ENCODE measurements at regions not wholly inside any gene's neighbourhood (a gene's known extent, or its start where the extent isn't known, plus 50 kb on each side); places are given as distances from the start of the nearest gene placed in this dataset.

DNA sequence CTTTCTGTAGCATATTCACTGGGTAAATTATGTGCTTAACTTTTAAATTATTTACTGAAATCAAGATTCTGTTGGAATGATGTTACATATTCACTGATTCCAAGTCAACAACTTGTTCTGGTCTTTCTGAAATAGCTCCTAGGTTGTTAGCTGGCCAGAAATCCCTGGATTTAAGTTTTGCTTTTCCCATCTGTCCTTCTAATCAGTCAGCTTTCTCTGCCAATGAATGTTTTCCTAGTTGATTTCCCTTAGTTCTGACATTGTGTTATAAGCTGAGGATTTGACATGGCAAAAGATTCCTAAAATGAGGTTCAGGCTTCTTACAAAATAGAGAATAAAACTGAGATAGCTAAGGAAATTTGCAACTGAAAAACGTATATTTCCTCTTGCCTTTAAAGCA, 1479.6 kb downstream of the MRPL39 start:
- no peak overlapping the region for H3K4me2 ChIP-seq (ENCODE audit: low read depth, low read length)
- no peaks in the 10 kb centered on the region for H3K79me2 ChIP-seq (ENCODE audit: low read length)
- H4K20me1 ChIP-seq (ENCODE audit: insufficient read depth, low read length) = no peaks in the 10 kb centered on the region
- H3K36me3 ChIP-seq (replicated peaks; ENCODE audit: insufficient read depth, low read length) = no peaks in the 10 kb centered on the region
- H3K9me2 ChIP-seq (replicated peaks; ENCODE audit: insufficient read depth, low read length) = no peaks in the 10 kb centered on the region
- H3K27me3 ChIP-seq (replicated peaks; ENCODE audit: insufficient read depth, low read length) = no peaks in the 10 kb centered on the region
- no peaks in the 10 kb centered on the region for H3K4me1 ChIP-seq (ENCODE audit: low read length)
- no peak overlapping the region for H2AFZ ChIP-seq (ENCODE audit: low read length)
- H3F3A ChIP-seq (ENCODE audit: insufficient read depth, low read length) = no peaks in the 10 kb centered on the region
- no peak overlapping the region for H3K9ac ChIP-seq (ENCODE audit: low read length)
- H3K4me3 ChIP-seq (ENCODE audit: low read length) = no peak overlapping the region
- no peaks in the 10 kb centered on the region; the same call in 1 of the 2 replicates for H3K9me3 ChIP-seq (replicated peaks; ENCODE audit: insufficient read depth, low read length)
- H3K27ac ChIP-seq (ENCODE audit: low read length) = no peak overlapping the region
- TF ChIP-seq EZH2 (optimal IDR thresholded peaks at IDR 0.05; ENCODE audit: low read depth, low read length) (no peak), EZH2phosphoT487 (IDR thresholded peaks at IDR 0.05; ENCODE audit: low read length) (no peak)
- TF ChIP-seq, protein P1, sequence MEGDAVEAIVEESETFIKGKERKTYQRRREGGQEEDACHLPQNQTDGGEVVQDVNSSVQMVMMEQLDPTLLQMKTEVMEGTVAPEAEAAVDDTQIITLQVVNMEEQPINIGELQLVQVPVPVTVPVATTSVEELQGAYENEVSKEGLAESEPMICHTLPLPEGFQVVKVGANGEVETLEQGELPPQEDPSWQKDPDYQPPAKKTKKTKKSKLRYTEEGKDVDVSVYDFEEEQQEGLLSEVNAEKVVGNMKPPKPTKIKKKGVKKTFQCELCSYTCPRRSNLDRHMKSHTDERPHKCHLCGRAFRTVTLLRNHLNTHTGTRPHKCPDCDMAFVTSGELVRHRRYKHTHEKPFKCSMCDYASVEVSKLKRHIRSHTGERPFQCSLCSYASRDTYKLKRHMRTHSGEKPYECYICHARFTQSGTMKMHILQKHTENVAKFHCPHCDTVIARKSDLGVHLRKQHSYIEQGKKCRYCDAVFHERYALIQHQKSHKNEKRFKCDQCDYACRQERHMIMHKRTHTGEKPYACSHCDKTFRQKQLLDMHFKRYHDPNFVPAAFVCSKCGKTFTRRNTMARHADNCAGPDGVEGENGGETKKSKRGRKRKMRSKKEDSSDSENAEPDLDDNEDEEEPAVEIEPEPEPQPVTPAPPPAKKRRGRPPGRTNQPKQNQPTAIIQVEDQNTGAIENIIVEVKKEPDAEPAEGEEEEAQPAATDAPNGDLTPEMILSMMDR (IDR thresholded peaks at IDR 0.05; ENCODE audit: low read length) = no peak
- DNase-seq = no peak

DNA sequence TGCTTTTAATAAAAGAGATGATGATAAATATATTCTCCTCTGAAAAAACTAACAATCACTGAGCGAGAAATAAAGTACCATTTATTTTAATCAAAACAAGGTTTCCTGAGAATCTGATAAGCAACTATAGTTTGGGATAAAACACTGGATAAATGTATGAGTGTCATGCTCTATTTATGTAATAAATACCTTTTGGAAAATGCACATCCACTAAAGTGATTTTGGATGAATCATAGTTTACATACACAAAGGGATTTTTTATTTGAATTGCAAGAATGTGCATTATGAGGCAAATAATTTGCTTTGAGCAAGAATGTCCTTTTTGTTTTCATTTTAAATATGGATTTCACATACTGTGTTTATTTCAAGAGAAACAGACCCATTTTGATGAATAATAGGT, 1483.5 kb downstream of the MRPL39 start:
- no peak overlapping the region for H2AFZ ChIP-seq (ENCODE audit: low read length)
- H3K27ac ChIP-seq (ENCODE audit: low read length) = no peak overlapping the region
- H3K9me3 ChIP-seq (replicated peaks; ENCODE audit: insufficient read depth, low read length) = no peaks in the 10 kb centered on the region; the same call in 1 of the 2 replicates
- H3K4me1 ChIP-seq (ENCODE audit: low read length) = no peaks in the 10 kb centered on the region
- no peaks in the 10 kb centered on the region for H3F3A ChIP-seq (ENCODE audit: insufficient read depth, low read length)
- no peak overlapping the region for H3K4me3 ChIP-seq (ENCODE audit: low read length)
- no peaks in the 10 kb centered on the region for H3K9me2 ChIP-seq (replicated peaks; ENCODE audit: insufficient read depth, low read length)
- no peaks in the 10 kb centered on the region for H4K20me1 ChIP-seq (ENCODE audit: insufficient read depth, low read length)
- no peaks in the 10 kb centered on the region for H3K36me3 ChIP-seq (replicated peaks; ENCODE audit: insufficient read depth, low read length)
- no peaks in the 10 kb centered on the region for H3K27me3 ChIP-seq (replicated peaks; ENCODE audit: insufficient read depth, low read length)
- H3K4me2 ChIP-seq (ENCODE audit: low read depth, low read length) = no peak overlapping the region
- H3K79me2 ChIP-seq (ENCODE audit: low read length) = no peaks in the 10 kb centered on the region
- no peak overlapping the region for H3K9ac ChIP-seq (ENCODE audit: low read length)
- TF ChIP-seq EZH2 (optimal IDR thresholded peaks at IDR 0.05; ENCODE audit: low read depth, low read length) = no peak
- TF ChIP-seq, protein P1 (IDR thresholded peaks at IDR 0.05; ENCODE audit: low read length) = no peak
- no peak for TF ChIP-seq EZH2phosphoT487 (IDR thresholded peaks at IDR 0.05; ENCODE audit: low read length)
- DNase-seq = no peak

DNA sequence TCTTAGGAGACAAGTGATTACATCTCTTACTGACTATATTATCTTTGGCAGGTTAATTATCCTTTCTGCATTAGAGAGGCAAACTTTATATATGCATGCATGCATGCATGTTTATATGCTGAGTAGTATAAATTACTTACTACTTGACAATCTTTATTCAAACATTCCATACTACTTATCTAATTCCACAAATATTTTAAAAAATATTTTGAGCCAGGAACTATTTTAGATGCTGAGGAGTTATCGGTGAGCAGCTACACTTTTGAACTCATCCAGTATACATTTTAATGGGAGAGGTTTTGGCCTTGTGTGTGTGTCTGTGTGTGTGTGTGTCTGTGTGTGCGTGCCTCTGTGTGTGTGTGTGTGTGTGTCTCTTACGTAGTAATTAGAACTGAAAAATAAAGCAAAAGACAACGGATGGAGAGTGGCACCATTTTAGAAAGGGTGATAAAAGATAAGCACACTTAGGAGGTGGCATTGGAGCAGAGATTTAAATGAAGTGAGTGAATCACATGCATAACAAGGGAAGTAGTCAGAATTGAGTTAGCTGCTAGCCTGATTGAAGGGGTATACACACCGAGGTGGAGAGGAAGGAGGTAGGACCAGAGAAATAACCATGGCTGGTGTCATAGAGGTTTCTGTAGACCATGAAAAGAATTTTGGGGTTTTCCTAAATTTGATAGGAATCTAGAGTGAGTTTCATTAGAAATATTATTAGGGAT, 1488.4 kb downstream of the MRPL39 start:
- TF ChIP-seq EZH2 (optimal IDR thresholded peaks at IDR 0.05; ENCODE audit: low read depth, low read length) (no peak), EZH2phosphoT487 (IDR thresholded peaks at IDR 0.05; ENCODE audit: low read length) (no peak)
- TF ChIP-seq, protein P1 (IDR thresholded peaks at IDR 0.05; ENCODE audit: low read length) = no peak
- Histone ChIP-seq H3K9me3 (replicated peaks; ENCODE audit: insufficient read depth, low read length) (no peaks in the 10 kb centered on the region), H3K79me2 (ENCODE audit: low read length) (no peaks in the 10 kb centered on the region), H3K4me2 (ENCODE audit: low read depth, low read length) (no peak overlapping the region), H3K4me3 (ENCODE audit: low read length) (no peak overlapping the region), H3K4me1 (ENCODE audit: low read length) (no peaks in the 10 kb centered on the region), H3K9ac (ENCODE audit: low read length) (no peak overlapping the region), H3K9me2 (replicated peaks; ENCODE audit: insufficient read depth, low read length) (no peaks in the 10 kb centered on the region), H4K20me1 (ENCODE audit: insufficient read depth, low read length) (no peaks in the 10 kb centered on the region), H3K36me3 (replicated peaks; ENCODE audit: insufficient read depth, low read length) (no peaks in the 10 kb centered on the region), H2AFZ (ENCODE audit: low read length) (no peak overlapping the region), H3F3A (ENCODE audit: insufficient read depth, low read length) (no peaks in the 10 kb centered on the region), H3K27me3 (replicated peaks; ENCODE audit: insufficient read depth, low read length) (no peaks in the 10 kb centered on the region), H3K27ac (ENCODE audit: low read length) (no peak overlapping the region)
- DNase-seq = no peak
